HL-60/S4 treated with retinoic acid at 250 ng/mL for 4 days and 3 days (cell line): ENCODE measurements at regions not wholly inside any gene's neighbourhood (a gene's known extent, or its start where the extent isn't known, plus 50 kb on each side); places are given as distances from the start of the nearest gene placed in this dataset.
"Not testable (repeated sequence)": the region's sequence is repeated elsewhere in the genome, so short reads cannot be mapped to it uniquely, and the experiment has no call there.

ENCODE experiments used
- in situ Hi-C: fragments of 300-500 bp; cut with MboI; formaldehyde crosslinking; loops from 2 replicates; pipeline ENCODE4 v1.7.0; 2022; ENCODE audit warnings: low sequenced_read_pairs

DNA sequence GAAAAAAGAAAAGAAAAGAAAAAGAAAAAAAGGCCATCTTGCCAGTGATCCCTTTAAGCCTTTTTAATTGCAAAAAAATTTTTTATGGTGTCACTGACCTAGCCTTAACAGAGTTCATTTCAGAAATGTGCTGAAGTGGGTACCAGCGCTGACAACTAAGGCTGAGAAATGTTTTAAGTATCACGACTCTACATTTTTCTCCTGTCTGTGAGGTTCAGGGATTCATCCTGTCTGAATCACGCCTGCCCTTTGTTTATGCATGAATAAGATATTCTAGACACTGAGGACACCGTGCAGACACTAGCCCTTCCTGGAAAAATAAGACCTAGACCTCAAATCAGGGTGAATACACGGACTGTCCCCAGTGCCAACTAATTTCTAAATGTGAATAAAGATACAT is 154.4 kb upstream of the NOCT start:
- in situ Hi-C loops: no loop called here

GRCh38 chr4:138860357-138860756 is 155.2 kb upstream of the NOCT start:
- in situ Hi-C loops: not testable (repeated sequence)

DNA sequence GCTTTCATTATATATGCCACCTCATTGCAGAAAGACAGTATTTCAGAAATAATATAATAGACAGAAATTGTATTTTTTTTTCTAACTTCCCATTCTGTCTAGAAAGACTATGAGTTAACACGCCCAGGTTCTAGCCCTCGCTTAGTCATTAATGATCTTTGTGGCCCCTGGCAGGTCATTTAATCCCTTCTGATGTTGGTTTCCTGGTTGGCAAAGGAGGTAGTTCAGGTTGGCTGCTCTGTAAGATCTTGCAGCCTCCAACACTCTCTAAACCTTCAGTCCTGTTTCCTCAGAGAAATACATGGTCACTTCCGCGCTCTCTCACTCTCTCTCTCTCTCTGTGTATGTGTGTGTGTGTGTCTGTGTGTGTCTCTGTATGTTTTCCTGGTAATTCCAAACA is 156.3 kb upstream of the NOCT start:
- in situ Hi-C loops: no loop called here

- in situ Hi-C loops: no loop called here
Measured at GRCh38 chr4:138858419-138858818, 157.2 kb upstream of the NOCT start.

DNA sequence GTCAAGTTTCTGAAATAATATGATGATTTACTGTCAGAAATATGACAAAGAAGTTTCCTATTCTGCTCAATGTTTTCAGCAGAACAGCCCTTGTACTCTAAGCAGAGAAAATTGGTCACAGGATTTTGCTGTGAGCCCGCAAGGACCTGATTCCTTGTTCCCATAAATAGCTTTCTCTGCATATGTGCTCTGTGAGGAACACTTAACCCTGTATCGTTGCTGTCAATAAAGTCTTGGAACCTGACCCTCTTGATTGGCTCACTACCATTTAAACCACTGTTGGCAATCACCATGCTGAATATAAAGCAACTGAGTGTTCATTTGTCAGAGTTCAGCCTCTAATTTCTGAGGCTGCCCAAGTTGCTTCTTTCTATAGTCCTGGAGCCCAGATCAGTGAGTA is 158.2 kb upstream of the NOCT start:
- in situ Hi-C loops: no loop called here

DNA sequence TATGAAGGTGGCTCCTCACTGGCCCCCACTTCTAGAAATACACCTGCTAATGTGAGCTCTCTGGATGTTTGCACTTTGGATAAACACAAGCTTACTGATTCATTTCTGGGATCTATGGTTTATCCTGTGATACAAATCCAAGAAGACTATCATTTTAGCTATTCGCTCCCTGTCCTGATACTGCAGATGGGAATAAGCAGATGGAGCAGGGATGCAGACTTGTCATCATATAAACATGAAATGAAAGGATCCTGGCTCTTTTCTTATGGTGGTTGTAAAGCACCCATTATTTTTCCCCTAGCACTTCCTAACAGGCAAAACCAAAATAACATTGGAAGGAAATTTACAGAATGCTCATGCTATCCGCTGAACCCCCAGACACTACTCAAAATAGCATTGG is 162.9 kb upstream of the NOCT start:
- in situ Hi-C loops: no loop called here

DNA sequence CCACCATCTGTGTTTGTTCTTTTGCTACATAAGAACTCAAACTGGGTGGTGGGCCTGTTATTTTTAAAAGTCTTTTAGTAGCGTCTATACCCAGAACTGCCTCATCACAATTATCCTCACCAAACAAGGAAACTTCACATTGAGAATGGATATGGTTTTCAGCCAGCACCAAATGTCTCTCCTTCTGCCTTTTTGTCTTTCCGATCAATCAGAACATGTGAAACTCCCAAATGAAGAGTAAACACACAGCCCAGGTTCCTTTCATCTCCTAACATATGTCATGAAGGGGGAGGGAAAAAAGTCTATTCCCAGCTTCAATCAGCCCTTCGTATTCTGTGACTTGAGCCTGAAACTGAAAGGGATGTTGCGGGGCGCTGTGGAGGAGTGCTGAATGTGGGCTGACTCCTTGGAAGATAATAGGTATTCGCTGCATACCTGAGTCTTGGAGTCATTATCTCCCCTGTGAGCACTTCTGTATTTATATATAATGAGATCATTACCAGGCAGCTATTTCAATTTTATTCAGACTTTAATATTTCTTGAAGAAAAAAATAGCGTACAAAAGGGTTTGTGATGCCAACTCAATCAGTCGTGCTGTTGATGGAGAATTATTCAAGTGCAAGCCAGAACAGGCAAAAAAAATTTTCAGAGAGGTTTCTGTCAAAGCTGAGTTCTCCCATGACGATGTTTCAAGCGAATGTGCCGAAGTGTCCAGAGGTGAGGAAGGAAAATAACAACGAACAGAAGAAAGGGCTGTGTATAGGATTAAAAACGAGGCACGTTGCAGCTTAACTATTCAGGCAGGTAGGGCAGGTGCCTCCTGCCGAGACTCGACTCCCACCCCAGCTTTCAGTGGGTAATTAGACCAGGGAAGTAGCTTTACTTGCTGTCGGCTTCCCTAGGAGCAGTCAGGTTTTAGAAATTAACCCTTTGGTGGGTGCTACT is 163.9 kb upstream of the NOCT start:
- in situ Hi-C loops: no loop called here

GRCh38 chr4:138845664-138846063 is 169.9 kb upstream of the NOCT start:
- in situ Hi-C loops: no loop called here

DNA sequence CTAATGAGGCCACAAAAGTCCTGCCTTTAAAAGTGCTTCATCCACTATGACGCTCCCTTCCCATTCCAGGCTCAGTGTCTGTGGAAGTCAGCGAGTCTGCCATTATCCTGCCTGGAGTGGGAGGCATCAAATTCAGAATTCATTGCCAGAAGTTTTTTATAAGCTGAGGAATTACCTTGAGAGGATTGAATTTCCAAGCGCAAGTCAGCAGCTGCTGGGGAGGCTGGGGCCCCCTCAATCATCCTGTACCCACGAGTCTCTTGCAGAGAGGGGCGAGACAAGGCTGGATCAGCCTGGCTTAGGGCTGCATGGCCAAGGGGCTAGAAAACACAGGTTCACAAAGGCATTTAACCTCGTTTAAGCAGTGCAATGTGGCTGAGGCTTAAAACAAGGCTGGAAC is 170.5 kb upstream of the NOCT start:
- in situ Hi-C loops: no loop called here

DNA sequence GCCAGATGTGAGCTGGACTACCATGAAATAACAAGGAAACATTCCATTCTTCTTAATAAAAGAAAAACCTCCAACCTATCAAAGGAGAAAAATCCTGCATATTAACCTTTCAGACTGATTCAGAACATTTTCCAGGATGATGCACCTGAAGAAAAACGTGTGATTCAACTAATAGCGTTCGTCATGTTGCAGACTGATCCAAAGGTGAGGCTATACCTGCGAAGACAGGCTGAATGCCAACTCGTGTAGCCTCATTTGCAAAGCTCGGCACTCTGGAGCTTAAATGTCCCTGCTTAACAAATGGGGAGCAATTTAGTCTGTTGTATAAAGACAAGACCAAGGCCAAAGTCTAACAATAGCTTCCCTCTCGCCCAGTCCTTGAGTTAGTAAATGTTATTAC is 172.0 kb upstream of the NOCT start:
- in situ Hi-C loops: no loop called here

GRCh38 chr4:138841343-138841742 is 174.2 kb upstream of the NOCT start:
- in situ Hi-C loops: no loop called here

DNA sequence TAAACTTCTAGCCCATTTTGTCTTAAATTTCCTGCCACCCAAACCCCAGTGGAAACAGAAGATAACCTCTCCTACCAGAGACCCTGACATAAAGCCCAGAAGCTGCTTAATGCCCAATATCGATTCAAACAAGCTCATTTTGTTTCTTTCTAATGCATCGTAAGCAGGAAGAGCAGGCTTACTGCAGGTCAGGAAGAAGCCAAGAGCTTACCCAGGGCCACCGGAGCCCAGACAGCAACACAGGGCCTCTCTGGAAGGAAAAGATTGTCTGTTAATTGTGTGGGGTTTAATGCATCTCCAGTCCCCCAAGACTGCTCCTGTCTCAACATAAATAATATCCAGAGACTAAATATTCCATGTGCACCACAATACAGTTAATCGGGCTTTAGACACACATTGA is 177.3 kb upstream of the NOCT start:
- in situ Hi-C loops: no loop called here

DNA sequence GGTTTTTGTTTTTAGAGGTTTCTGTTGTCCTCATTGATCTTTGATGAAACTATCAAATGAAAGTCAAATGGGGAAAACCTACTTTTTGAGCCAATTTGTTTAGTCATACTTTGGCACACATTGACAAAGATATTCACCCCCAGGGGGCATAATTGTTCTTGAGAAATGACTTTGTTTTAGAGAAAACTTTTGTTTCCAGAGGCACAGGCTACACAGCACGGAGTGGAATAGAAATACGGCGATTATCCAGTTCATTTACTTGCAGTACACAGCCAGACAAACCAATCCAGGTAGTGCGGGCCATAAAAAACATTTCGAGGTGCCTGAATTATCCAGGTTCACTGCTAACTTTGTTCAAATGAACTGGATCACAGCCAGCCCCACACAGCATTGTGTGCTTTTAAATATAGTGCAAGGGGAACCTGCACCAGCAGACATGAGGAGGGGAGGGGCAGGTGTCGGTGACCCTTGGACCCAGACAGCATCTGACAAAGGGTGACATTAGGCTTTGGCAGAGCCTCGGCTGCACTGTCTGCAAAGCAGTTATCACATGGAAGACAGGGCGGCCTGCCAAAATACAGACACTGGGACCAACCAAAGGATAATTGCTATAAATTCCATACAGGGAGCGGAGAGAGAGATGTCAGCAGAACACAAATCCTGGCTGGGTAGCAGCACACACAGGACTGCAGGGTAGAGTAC is 179.6 kb upstream of the NOCT start:
- in situ Hi-C loops: no loop called here

DNA sequence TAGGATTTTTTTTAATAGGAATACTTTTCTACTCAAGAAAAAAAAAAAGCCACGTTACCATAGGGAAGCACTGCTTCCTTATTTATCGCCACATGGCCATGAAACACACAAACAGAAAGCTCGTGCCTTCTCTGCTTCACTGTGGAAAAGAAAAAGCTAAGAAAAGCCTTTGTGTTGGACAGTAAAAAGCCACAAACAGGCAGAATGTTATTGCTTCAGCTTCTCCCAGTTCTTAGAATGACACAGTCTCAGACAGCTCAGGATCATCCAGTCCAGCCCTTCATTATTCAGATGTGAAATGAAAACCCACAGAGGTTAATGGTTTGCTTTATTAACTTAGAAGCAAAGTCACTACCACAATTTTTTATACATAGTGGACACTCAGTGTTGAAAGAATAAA is 181.6 kb upstream of the NOCT start:
- in situ Hi-C loops: no loop called here

DNA sequence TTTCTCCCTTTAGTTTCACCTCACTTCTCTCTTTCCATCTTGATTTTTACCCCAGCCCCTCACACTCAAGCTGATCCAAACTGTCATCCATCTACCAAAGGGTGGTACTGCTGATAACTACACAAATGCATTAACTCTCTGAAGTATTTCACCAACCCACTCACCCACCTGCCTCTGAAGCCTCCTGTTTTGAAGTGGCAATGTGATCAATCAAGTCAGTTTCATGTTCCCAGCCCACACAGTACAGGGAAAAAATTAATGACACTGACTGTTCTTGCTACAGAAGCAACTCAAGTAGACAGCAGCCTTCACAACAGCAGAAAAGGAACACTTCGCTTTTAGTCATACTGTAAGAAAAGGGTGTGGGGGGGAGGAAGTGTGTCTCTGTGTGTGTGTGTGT is 183.0 kb upstream of the NOCT start:
- in situ Hi-C loops: no loop called here

- in situ Hi-C loops: no loop called here
Measured at GRCh38 chr4:138831948-138832347, 183.6 kb upstream of the NOCT start.

DNA sequence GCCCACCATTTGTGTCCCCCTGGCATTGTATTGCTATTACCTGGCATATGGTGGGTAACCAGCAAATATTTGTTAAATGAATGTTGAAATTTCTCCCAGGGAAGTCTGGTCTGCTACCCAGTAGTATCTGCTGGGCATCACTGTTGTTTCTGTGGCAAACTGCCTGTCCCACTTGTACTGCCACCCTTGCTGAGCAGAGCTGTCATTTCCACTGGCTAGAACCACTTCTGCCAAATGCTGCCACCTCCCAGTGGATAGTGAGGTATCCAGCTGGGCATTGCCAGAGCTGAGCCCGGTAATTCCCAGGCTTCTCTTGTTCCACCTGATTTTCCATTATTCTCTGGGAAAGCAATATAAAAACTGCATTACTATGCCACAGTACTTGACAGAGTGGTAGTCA is 186.7 kb upstream of the NOCT start:
- in situ Hi-C loops: no loop called here

DNA sequence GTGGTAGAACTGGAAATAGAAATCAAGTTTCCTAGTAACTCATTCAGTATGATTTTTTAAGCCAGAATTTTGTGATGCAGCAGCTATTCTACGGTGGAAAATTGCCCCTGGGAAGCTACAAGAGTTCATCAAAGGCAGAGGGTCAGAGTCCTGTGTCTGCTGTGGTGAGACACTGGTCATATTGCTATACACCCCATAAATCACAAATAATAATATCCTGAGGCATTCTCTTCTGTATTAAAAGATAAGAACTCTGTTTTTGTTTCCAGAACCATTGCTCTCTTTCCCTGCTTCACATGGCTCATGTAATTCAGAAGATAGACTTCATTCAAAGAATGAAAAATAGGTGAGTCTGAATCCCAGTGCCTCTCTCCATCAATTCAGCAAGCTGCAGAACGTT is 188.8 kb upstream of the NOCT start:
- in situ Hi-C loops: no loop called here

DNA sequence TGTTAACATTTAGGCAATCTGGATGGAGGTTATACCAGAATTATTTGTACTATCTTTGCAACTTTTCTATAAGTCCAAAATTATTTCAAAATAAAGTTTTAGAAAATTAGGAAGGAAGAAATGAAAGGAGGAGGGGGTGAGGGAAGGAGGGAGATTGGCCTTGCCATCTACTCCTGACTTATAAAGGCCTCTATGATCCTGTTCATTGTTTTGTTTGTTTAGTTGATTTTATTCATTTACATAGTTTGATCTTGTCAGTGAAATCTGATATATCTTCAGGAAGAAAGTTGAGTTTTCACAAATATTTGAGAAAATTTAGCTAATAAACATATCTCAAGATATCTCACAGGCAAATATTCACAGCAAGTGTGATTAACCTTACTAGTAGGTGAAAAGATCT is 189.3 kb upstream of the NOCT start:
- in situ Hi-C loops: no loop called here

- in situ Hi-C loops: no loop called here
Measured at GRCh38 chr4:138821331-138821730, 194.2 kb upstream of the NOCT start.

GRCh38 chr4:138816875-138817274 is 198.7 kb upstream of the NOCT start:
- in situ Hi-C loops: no loop called here

DNA sequence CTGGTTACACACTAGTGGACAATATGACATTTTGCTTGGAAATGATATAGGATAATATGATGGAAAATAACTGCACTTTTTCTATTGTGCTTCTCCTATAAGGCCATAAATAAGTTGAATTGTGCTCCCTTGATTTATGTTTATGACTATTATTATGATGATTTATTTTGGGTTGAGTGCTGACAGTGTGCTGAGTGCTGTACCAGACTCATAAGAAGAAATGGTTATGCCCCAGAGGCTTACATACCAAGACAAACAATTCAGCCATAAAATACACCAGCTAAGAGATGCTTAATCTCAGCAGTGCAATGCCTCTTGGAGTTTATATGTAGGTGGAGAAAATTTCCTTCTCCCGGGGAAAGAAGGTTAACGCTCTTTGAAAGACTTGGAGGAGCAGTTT is 199.8 kb upstream of the NOCT start:
- in situ Hi-C loops: no loop called here
